ENCODE measurements at regions not wholly inside any gene's neighbourhood (a gene's known extent, or its start where the extent isn't known, plus 50 kb on each side); places are given as distances from the start of the nearest gene placed in this dataset.

GRCh38 chr13:48896312-48896711, 79.4 kb upstream of the FNDC3A start:
- H3K27ac ChIP-seq (ENCODE audit: low read length) = no peak overlapping the region
- H3K4me2 ChIP-seq (ENCODE audit: low read length) = no peak overlapping the region

GRCh38 chr13:48901781-48902180, 73.9 kb upstream of the FNDC3A start:
- no peak overlapping the region for H3K4me2 ChIP-seq (ENCODE audit: low read length)
- no peak overlapping the region for H3K9ac ChIP-seq (ENCODE audit: low read length)
- H4K20me1 ChIP-seq (ENCODE audit: insufficient read depth) = no peaks in the 10 kb centered on the region
- H3K9me2 ChIP-seq (ENCODE audit: insufficient read depth, low read length) = no peaks in the 10 kb centered on the region
- no peaks in the 10 kb centered on the region for H3K27me3 ChIP-seq (ENCODE audit: insufficient read depth, low read depth, low read length)
- no peaks in the 10 kb centered on the region for H3F3A ChIP-seq (ENCODE audit: insufficient read depth, low read length, poor library complexity, severe bottlenecking)
- no peak overlapping the region for H2AFZ ChIP-seq (ENCODE audit: low read depth, low read length)
- H3K36me3 ChIP-seq (ENCODE audit: insufficient read depth, low read length) = no peaks in the 10 kb centered on the region
- no peak overlapping the region for H3K4me3 ChIP-seq (ENCODE audit: low read length)
- no peaks in the 10 kb centered on the region for H3K79me2 ChIP-seq (replicated peaks; ENCODE audit: insufficient read depth, low read length)
- no peak overlapping the region for H3K27ac ChIP-seq (ENCODE audit: low read length)
- H3K9me3 ChIP-seq (ENCODE audit: low read length) = no peaks in the 10 kb centered on the region
- TF ChIP-seq CTCF (IDR thresholded peaks at IDR 0.05; ENCODE audit: poor library complexity, severe bottlenecking) (no peak), EP300 (conservative IDR thresholded peaks at IDR 0.05; ENCODE audit: poor library complexity, severe bottlenecking) (no peak), SMC3 (conservative IDR thresholded peaks at IDR 0.05; ENCODE audit: poor library complexity) (no peak), REST (IDR thresholded peaks at IDR 0.05; ENCODE audit: borderline replicate concordance) (no peak), MXI1 (conservative IDR thresholded peaks at IDR 0.05; ENCODE audit: poor library complexity, severe bottlenecking) (no peak), RAD21 (conservative IDR thresholded peaks at IDR 0.05) (no peak)

More at GRCh38 chr13:48896312-48896711, 79.4 kb upstream of the FNDC3A start:
- no peaks in the 10 kb centered on the region for H3K79me2 ChIP-seq (replicated peaks; ENCODE audit: insufficient read depth, low read length)
- no peak overlapping the region for H3K9ac ChIP-seq (ENCODE audit: low read length)
- no peaks in the 10 kb centered on the region for H3F3A ChIP-seq (ENCODE audit: insufficient read depth, low read length, poor library complexity, severe bottlenecking)
- no peaks in the 10 kb centered on the region for H3K27me3 ChIP-seq (ENCODE audit: insufficient read depth, low read depth, low read length)
- no peak for TF ChIP-seq EP300 (conservative IDR thresholded peaks at IDR 0.05; ENCODE audit: poor library complexity, severe bottlenecking)
- TF ChIP-seq CTCF (IDR thresholded peaks at IDR 0.05; ENCODE audit: poor library complexity, severe bottlenecking) = no peak
- TF ChIP-seq MXI1 (conservative IDR thresholded peaks at IDR 0.05; ENCODE audit: poor library complexity, severe bottlenecking) = no peak
- no peak for TF ChIP-seq TAF1 (IDR thresholded peaks at IDR 0.05; ENCODE audit: low read depth)
- no peak for TF ChIP-seq SMC3 (conservative IDR thresholded peaks at IDR 0.05; ENCODE audit: poor library complexity)
- no peak for TF ChIP-seq EZH2 (IDR thresholded peaks at IDR 0.05; ENCODE audit: borderline replicate concordance, insufficient read depth, low read length, poor library complexity, severe bottlenecking)
- no peak for TF ChIP-seq RAD21 (conservative IDR thresholded peaks at IDR 0.05)
- TF ChIP-seq REST (IDR thresholded peaks at IDR 0.05; ENCODE audit: borderline replicate concordance) = no peak
- no peak for TF ChIP-seq POLR2AphosphoS5 (IDR thresholded peaks at IDR 0.05)
- H2AFZ ChIP-seq (ENCODE audit: low read depth, low read length) = no peak overlapping the region
- H4K20me1 ChIP-seq (ENCODE audit: insufficient read depth) = no peaks in the 10 kb centered on the region
- H3K9me2 ChIP-seq (ENCODE audit: insufficient read depth, low read length) = no peaks in the 10 kb centered on the region
- no peak overlapping the region for H3K4me3 ChIP-seq (ENCODE audit: low read length)
- H3K9me3 ChIP-seq (ENCODE audit: low read length) = no peaks in the 10 kb centered on the region
- H3K36me3 ChIP-seq (ENCODE audit: insufficient read depth, low read length) = no peaks in the 10 kb centered on the region

All from neural cell (in vitro differentiated cells).